ENCODE measurements at regions not wholly inside any gene's neighbourhood (a gene's known extent, or its start where the extent isn't known, plus 50 kb on each side); places are given as distances from the start of the nearest gene placed in this dataset.

GRCh38 chr12:100738086-100738485 lies 56.5 kb upstream of the ANO4 start:
- DNase-seq (ENCODE audit: low read depth): peak; percentile 43

- peak; percentile 49 for DNase-seq (ENCODE audit: low read depth)
Observed at GRCh38 chr12:100741084-100741711, 53.4 kb upstream of the ANO4 start.

GRCh38 chr12:100743060-100743459 lies 51.5 kb upstream of the ANO4 start:
- no peak for DNase-seq (ENCODE audit: low read depth)
